HepG2 (cell line): ENCODE measurements at regions not wholly inside any gene's neighbourhood (a gene's known extent, or its start where the extent isn't known, plus 50 kb on each side); places are given as distances from the start of the nearest gene placed in this dataset.

ENCODE experiments used
- ATAC-seq: fragments of 200-7000 bp; cut with Tn5 transposase; 3 replicates; pipeline ENCODE4 v1.9.1; 2020; ENCODE audit warnings: mild to moderate bottlenecking, moderate library complexity
- BruUV-seq: library from RNA; stranded (reverse); fragments of 400-500 nt; replicated peaks from 2 replicates; lab custom pipeline; 2021; lab: Mats Ljungman, UMichigan
- CTCF ChIA-PET: fragments of 300-600 bp; formaldehyde crosslinking; extraction: SDS; loops from one replicate; lab custom pipeline; 2021; ENCODE audit warnings: low total read pairs, inconsistent platforms, low intra/inter-chr PET ratio; lab: Yijun Ruan, JAX
- POLR2A ChIA-PET: fragments of 350-600 bp; sonication (Branson Sonifier 250); formaldehyde crosslinking; loops from one replicate; lab custom pipeline; 2020; ENCODE audit warnings: antibody characterized with exemption, inconsistent platforms; lab: Yijun Ruan, JAX
- DNase-seq: peaks from one replicate; pipeline ENCODE4 v3.0.0-alpha.2; 2015; ENCODE audit warnings: low spot score
- FAIRE-seq: peaks from 3 replicates; lab custom pipeline; 2011; peaks lifted over from hg19 to GRCh38; lab: Jason Lieb, UNC
- H2AFZ ChIP-seq: one replicate; pipeline ENCODE4 v1.6.1; 2011; ENCODE audit warnings: low read length, inconsistent platforms
- H3K27ac ChIP-seq: fragments of 300-600 bp; 3 replicates; pipeline ENCODE4 v1.8.0; 2011; ENCODE audit warnings: mixed run types, mild to moderate bottlenecking, mixed read lengths, low read length, inconsistent platforms; ENCODE audit not compliant: insufficient read depth; ENCODE audit errors: extremely low read length
- H3K27me3 ChIP-seq, 2 experiments: fragments of 200-600 bp in 1 of 2; 2 replicates in 1 of 2; 3 replicates in 1 of 2; pipeline versions ENCODE4 v1.6.0 to v1.8.0; 2011; ENCODE audit warnings: low read length in 2 of 2, mild to moderate bottlenecking in 2 of 2, moderate library complexity in 2 of 2, inconsistent platforms in 1 of 2; ENCODE audit not compliant: insufficient read depth in 2 of 2, control insufficient read depth in 1 of 2
- H3K36me3 ChIP-seq, 2 experiments: fragments of 200-600 bp in 1 of 2; replicated peaks in 1 of 2; 2 replicates in 1 of 2; 3 replicates in 1 of 2; pipeline versions ENCODE4 v1.5.1 to v1.8.0; 2011; ENCODE audit warnings: low read length in 2 of 2, inconsistent platforms in 1 of 2; ENCODE audit not compliant: insufficient read depth in 2 of 2, control insufficient read depth in 1 of 2
- H3K4me1 ChIP-seq: 2 replicates; pipeline ENCODE4 v1.5.1; 2012; ENCODE audit warnings: low read length, inconsistent platforms; ENCODE audit not compliant: insufficient read depth
- H3K4me2 ChIP-seq: 2 replicates; pipeline ENCODE4 v1.6.0; 2011; ENCODE audit warnings: low read depth, low read length, inconsistent platforms
- H3K4me3 ChIP-seq, 3 experiments: fragments of 200-600 bp in 1 of 3; sonication (generic), shearing (Covaris generic) in 1 of 3; replicated peaks in 1 of 3; 2 replicates each; pipeline ENCODE4 v1.5.1; 2011 to 2016; ENCODE audit warnings: low read length in 3 of 3, inconsistent platforms in 2 of 3, low read depth in 2 of 3, mild to moderate bottlenecking in 2 of 3, control low read depth in 1 of 3, mixed read lengths in 1 of 3; ENCODE audit not compliant: insufficient read depth in 1 of 3
- H3K79me2 ChIP-seq: one replicate; pipeline ENCODE4 v1.6.1; 2011; ENCODE audit warnings: low read length, inconsistent platforms; ENCODE audit not compliant: insufficient read depth
- H3K9ac ChIP-seq: 2 replicates; pipeline ENCODE4 v1.6.0; 2011; ENCODE audit warnings: mild to moderate bottlenecking, low read depth, low read length, inconsistent platforms; ENCODE audit not compliant: insufficient read depth
- H3K9me3 ChIP-seq: 2 replicates; pipeline ENCODE4 v1.5.1; 2012; ENCODE audit warnings: mild to moderate bottlenecking, low read length
- H4K20me1 ChIP-seq: 2 replicates; pipeline ENCODE4 v1.6.0; 2011; ENCODE audit warnings: inconsistent platforms, mild to moderate bottlenecking, low read length, moderate library complexity; ENCODE audit not compliant: insufficient read depth
- ESRRA ChIP-seq: sonication (generic); formaldehyde crosslinking; IDR thresholded peaks from 2 replicates; pipeline ENCODE4 v1.5.1; 2020; ENCODE audit warnings: mild to moderate bottlenecking, low read depth, missing genetic modification reagents
- HNRNPLL ChIP-seq: fragments of 200-400 bp; formaldehyde crosslinking; IDR thresholded peaks from 2 replicates; pipeline ENCODE4 v1.6.1; 2017; ENCODE audit warnings: mild to moderate bottlenecking, low read depth, low read length; ENCODE audit not compliant: poor library complexity, severe bottlenecking
- KAT2B ChIP-seq: fragments of 150-350 bp; IDR thresholded peaks from 2 replicates; pipeline ENCODE4 v1.6.1; 2014; ENCODE audit warnings: low read depth, low read length, borderline replicate concordance
- RFXANK ChIP-seq: IDR thresholded peaks from 2 replicates; pipeline ENCODE4 v1.6.1; 2016
- TFDP2 ChIP-seq: sonication (generic); formaldehyde crosslinking; IDR thresholded peaks from 2 replicates; pipeline ENCODE4 v1.4.0; 2020; ENCODE audit warnings: missing genetic modification reagents
- U2AF2 ChIP-seq: fragments of 200-400 bp; formaldehyde crosslinking; IDR thresholded peaks from 2 replicates; pipeline ENCODE4 v1.6.1; 2017; ENCODE audit warnings: low read depth, mild to moderate bottlenecking, low read length
- ZNF142 ChIP-seq: sonication (generic); formaldehyde crosslinking; IDR thresholded peaks from 2 replicates; pipeline ENCODE4 v1.4.0; 2020; ENCODE audit warnings: missing genetic modification reagents
- ZNF3 ChIP-seq: IDR thresholded peaks from 2 replicates; pipeline ENCODE4 v1.7.0; 2017; ENCODE audit warnings: inconsistent platforms
- ZNF33B ChIP-seq: sonication (generic); formaldehyde crosslinking; IDR thresholded peaks from 2 replicates; pipeline ENCODE4 v1.5.1; 2020; ENCODE audit warnings: mild to moderate bottlenecking, missing genetic modification reagents
- ZNF597 ChIP-seq: sonication (generic); formaldehyde crosslinking; IDR thresholded peaks from 2 replicates; pipeline ENCODE4 v1.5.0; 2020; ENCODE audit warnings: missing genetic modification reagents
- ZNF891 ChIP-seq: sonication (generic); formaldehyde crosslinking; IDR thresholded peaks from 2 replicates; pipeline ENCODE4 v1.5.0; 2020; ENCODE audit warnings: mild to moderate bottlenecking, missing genetic modification reagents
- ZSCAN29 ChIP-seq: sonication (generic); formaldehyde crosslinking; conservative IDR thresholded peaks from 2 replicates; pipeline ENCODE4 v1.4.0; 2020; ENCODE audit warnings: mild to moderate bottlenecking, missing genetic modification reagents
- WGBS: methylation state at CpG from one replicate; pipeline ENCODE4 v1.1.6; 2017; ENCODE audit warnings: low lambda C conversion rate; 5-methylcytosine and 5-hydroxymethylcytosine counted together
- in situ Hi-C: cut with HindIII; loops from 2 replicates; pipeline ENCODE4 v1.10.0; 2017; ENCODE audit warnings: low pct_unique_long_range_greater_than_20kb; ENCODE audit not compliant: extremely low pct_ligation_motif_present
- intact Hi-C: fragments of 100-400 bp; cut with micrococcal nuclease; formaldehyde crosslinking; loops from one replicate; pipeline ENCODE4 v1.10.0; 2022; ENCODE audit not compliant: unreplicated experiment

- Histone ChIP-seq H3K27ac (no peak overlapping the region), H4K20me1 (no peaks in the 10 kb centered on the region), H3K27me3 (no peaks in the 10 kb centered on the region; a peak in 1 of 5 replicates), H3K4me3 (no peak overlapping the region), H3K9me3 (no peaks in the 10 kb centered on the region), H3K4me1 (no peaks in the 10 kb centered on the region), H3K79me2 (no peaks in the 10 kb centered on the region), H3K4me2 (no peak overlapping the region), H2AFZ (no peak overlapping the region), H3K9ac (no peak overlapping the region), H3K36me3 (no peaks in the 10 kb centered on the region)
- no TSS peak for BruUV-seq
- FAIRE-seq (no peak), ATAC-seq (no peak), DNase-seq (no peak)
- ChIA-PET POLR2A (no interaction called here), CTCF (no interaction called here)
- TF ChIP-seq RFXANK (CRISPR knock-in tag) (no peak), ZNF891 (CRISPR knock-in tag) (no peak), ZSCAN29 (CRISPR knock-in tag) (no peak), ZNF33B (CRISPR knock-in tag) (no peak)
- in situ Hi-C loops (no loop called here), intact Hi-C loops (no loop called here)
- WGBS = 3% methylated on average over 4 of the region's 4 CpGs
These were observed 180.9 kb downstream of the KIF18A start for GRCh38 chr11:27926981-27927481.

GRCh38 chr11:27926486-27926885, 181.5 kb downstream of the KIF18A start:
- Histone ChIP-seq H2AFZ (no peak overlapping the region), H3K27me3 (no peaks in the 10 kb centered on the region; a peak in 1 of 5 replicates), H3K4me2 (no peak overlapping the region), H3K9me3 (no peaks in the 10 kb centered on the region), H3K4me3 (no peak overlapping the region), H3K27ac (no peak overlapping the region), H3K36me3 (no peaks in the 10 kb centered on the region), H3K9ac (no peak overlapping the region), H4K20me1 (no peaks in the 10 kb centered on the region), H3K79me2 (no peaks in the 10 kb centered on the region), H3K4me1 (no peaks in the 10 kb centered on the region)
- 0% methylated on average over 2 of the region's 2 CpGs for WGBS
- ChIA-PET CTCF (no interaction called here), POLR2A (no interaction called here)
- DNase-seq (no peak), FAIRE-seq (no peak), ATAC-seq (no peak)
- BruUV-seq = no TSS peak
- intact Hi-C loops (no loop called here), in situ Hi-C loops (no loop called here)
- TF ChIP-seq U2AF2 (no peak), KAT2B (no peak), ESRRA (no peak), ZNF142 (CRISPR knock-in tag) (no peak), ZNF891 (CRISPR knock-in tag) (no peak), ZNF3 (no peak), ZNF597 (CRISPR knock-in tag) (no peak), TFDP2 (CRISPR knock-in tag) (no peak), HNRNPLL (no peak)
